ENCODE measurements at regions not wholly inside any gene's neighbourhood (a gene's known extent, or its start where the extent isn't known, plus 50 kb on each side); places are given as distances from the start of the nearest gene placed in this dataset.

DNA sequence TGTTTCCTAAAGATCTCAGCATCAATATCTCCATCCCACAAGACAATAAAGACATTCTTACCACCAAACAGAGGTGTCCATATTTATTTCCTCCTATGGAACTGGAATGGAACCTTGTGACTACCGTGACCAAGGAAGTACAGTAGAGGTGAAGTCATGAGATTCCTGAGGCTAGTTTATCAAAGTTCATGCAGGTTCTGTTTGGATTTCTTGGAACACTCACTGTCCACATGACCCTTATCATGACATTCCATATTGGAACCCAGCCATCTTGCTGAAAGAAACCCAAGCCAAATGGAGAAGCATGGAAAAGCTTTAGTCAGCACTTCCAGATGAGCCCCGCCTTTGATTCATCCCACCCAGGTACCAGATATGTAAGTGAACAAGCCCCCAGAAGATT, 516.0 kb upstream of the POU3F3 start:
- Mint-ChIP-seq H3K4me1 (ENCODE audit: low read depth) (no peaks in the 10 kb centered on the region), H3K27me3 (no peaks in the 10 kb centered on the region), H3K9me3 (no peaks in the 10 kb centered on the region), H3K4me3 (no peak overlapping the region), H3K27ac (no peak overlapping the region), H3K36me3 (ENCODE audit: low read depth) (no peaks in the 10 kb centered on the region)
- DNase-seq (no peak), ATAC-seq (ENCODE audit: poor library complexity) (no peak)
- no peaks in the 10 kb centered on the region for H3K36me3 ChIP-seq (ENCODE audit: insufficient read depth, low read length)
- H3K27ac ChIP-seq (ENCODE audit: low read depth in 1 of 2, low read length in 2 of 2): no peak overlapping the region
- H3K27me3 ChIP-seq (ENCODE audit: control insufficient read depth in 1 of 2, insufficient read depth in 2 of 2, low read length in 2 of 2): no peaks in the 10 kb centered on the region
- intact Hi-C loops (cut with DNase I, micrococcal nuclease): no loop called here
- TF ChIP-seq, protein P1, sequence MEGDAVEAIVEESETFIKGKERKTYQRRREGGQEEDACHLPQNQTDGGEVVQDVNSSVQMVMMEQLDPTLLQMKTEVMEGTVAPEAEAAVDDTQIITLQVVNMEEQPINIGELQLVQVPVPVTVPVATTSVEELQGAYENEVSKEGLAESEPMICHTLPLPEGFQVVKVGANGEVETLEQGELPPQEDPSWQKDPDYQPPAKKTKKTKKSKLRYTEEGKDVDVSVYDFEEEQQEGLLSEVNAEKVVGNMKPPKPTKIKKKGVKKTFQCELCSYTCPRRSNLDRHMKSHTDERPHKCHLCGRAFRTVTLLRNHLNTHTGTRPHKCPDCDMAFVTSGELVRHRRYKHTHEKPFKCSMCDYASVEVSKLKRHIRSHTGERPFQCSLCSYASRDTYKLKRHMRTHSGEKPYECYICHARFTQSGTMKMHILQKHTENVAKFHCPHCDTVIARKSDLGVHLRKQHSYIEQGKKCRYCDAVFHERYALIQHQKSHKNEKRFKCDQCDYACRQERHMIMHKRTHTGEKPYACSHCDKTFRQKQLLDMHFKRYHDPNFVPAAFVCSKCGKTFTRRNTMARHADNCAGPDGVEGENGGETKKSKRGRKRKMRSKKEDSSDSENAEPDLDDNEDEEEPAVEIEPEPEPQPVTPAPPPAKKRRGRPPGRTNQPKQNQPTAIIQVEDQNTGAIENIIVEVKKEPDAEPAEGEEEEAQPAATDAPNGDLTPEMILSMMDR (IDR thresholded peaks at IDR 0.05): no peak
- CTCF ChIA-PET: no interaction called here
- POLR2A ChIA-PET: no interaction called here
- H3K4me3 ChIP-seq (ENCODE audit: low read length): no peak overlapping the region
- no peaks in the 10 kb centered on the region for H3K4me1 ChIP-seq (ENCODE audit: insufficient read depth, low read length)
- H3K9me3 ChIP-seq (ENCODE audit: control insufficient read depth in 1 of 2, insufficient read depth in 1 of 2, low read length in 2 of 2): peaks cover 0 to 3% of the 10 kb centered on the region in 2 experiments

GRCh38 chr2:104340162-104340561, 513.8 kb upstream of the POU3F3 start:
- ATAC-seq (ENCODE audit: poor library complexity) (no peak), DNase-seq (no peak)
- Histone ChIP-seq H3K27me3 (ENCODE audit: control insufficient read depth in 1 of 2, insufficient read depth in 2 of 2, low read length in 2 of 2) (no peaks in the 10 kb centered on the region), H3K4me1 (ENCODE audit: insufficient read depth, low read length) (no peaks in the 10 kb centered on the region), H3K27ac (ENCODE audit: low read depth in 1 of 2, low read length in 2 of 2) (no peak overlapping the region), H3K9me3 (ENCODE audit: control insufficient read depth in 1 of 2, insufficient read depth in 1 of 2, low read length in 2 of 2) (peaks cover 0 to 3% of the 10 kb centered on the region in 2 experiments), H3K36me3 (ENCODE audit: insufficient read depth, low read length) (no peaks in the 10 kb centered on the region), H3K4me3 (ENCODE audit: low read length) (no peak overlapping the region)
- POLR2A ChIA-PET: no interaction called here
- intact Hi-C loops (cut with DNase I, micrococcal nuclease): no loop called here
- Mint-ChIP-seq H3K36me3 (ENCODE audit: low read depth) (no peaks in the 10 kb centered on the region), H3K9me3 (no peaks in the 10 kb centered on the region), H3K4me1 (ENCODE audit: low read depth) (no peaks in the 10 kb centered on the region), H3K27me3 (no peaks in the 10 kb centered on the region), H3K4me3 (no peak overlapping the region), H3K27ac (no peak overlapping the region)
- TF ChIP-seq, protein P1 (IDR thresholded peaks at IDR 0.05): no peak
- CTCF ChIA-PET: no interaction called here

GRCh38 chr2:104340879-104341828, 512.8 kb upstream of the POU3F3 start:
- TF ChIP-seq, protein P1 (IDR thresholded peaks at IDR 0.05): no peak
- ATAC-seq (ENCODE audit: poor library complexity) (no peak), DNase-seq (no peak)
- intact Hi-C loops (cut with DNase I, micrococcal nuclease): no loop called here
- H3K36me3 ChIP-seq (ENCODE audit: insufficient read depth, low read length): no peaks in the 10 kb centered on the region
- H3K9me3 ChIP-seq (ENCODE audit: control insufficient read depth in 1 of 2, insufficient read depth in 1 of 2, low read length in 2 of 2): peaks cover 0 to 3% of the 10 kb centered on the region in 2 experiments
- no peaks in the 10 kb centered on the region for H3K4me1 Mint-ChIP-seq (ENCODE audit: low read depth)
- H3K27me3 ChIP-seq (ENCODE audit: control insufficient read depth in 1 of 2, insufficient read depth in 2 of 2, low read length in 2 of 2): no peaks in the 10 kb centered on the region
- H3K27me3 Mint-ChIP-seq: peaks cover 5% of the 10 kb centered on the region
- H3K27ac ChIP-seq (ENCODE audit: low read depth in 1 of 2, low read length in 2 of 2): no peak overlapping the region
- ChIA-PET CTCF (no interaction called here), POLR2A (no interaction called here)
- no peak overlapping the region for H3K4me3 Mint-ChIP-seq
- no peak overlapping the region for H3K4me3 ChIP-seq (ENCODE audit: low read length)
- no peaks in the 10 kb centered on the region for H3K36me3 Mint-ChIP-seq (ENCODE audit: low read depth)
- H3K4me1 ChIP-seq (ENCODE audit: insufficient read depth, low read length): no peaks in the 10 kb centered on the region
- H3K9me3 Mint-ChIP-seq: no peaks in the 10 kb centered on the region
- no peak overlapping the region for H3K27ac Mint-ChIP-seq
